ENCODE measurements at regions not wholly inside any gene's neighbourhood (a gene's known extent, or its start where the extent isn't known, plus 50 kb on each side); places are given as distances from the start of the nearest gene placed in this dataset.
"Not testable (repeated sequence)": the region's sequence is repeated elsewhere in the genome, so short reads cannot be mapped to it uniquely, and the experiment has no call there.

- no peak for DNase-seq
Measured at GRCh38 chr15:31179693-31180092, 78.2 kb upstream of the TRPM1 start.

- no peak for DNase-seq
Measured at GRCh38 chr15:31193291-31193690, 91.8 kb upstream of the TRPM1 start.

GRCh38 chr15:31195871-31196270 lies 94.3 kb upstream of the TRPM1 start:
- no peak for DNase-seq

GRCh38 chr15:31197497-31198414 lies 96.2 kb upstream of the TRPM1 start:
- peak; percentile 50 for DNase-seq

- DNase-seq = no peak
Measured at GRCh38 chr15:31200735-31201151, 99.2 kb upstream of the TRPM1 start.

- DNase-seq = no peak
Measured at GRCh38 chr15:31202953-31203352, 101.4 kb upstream of the TRPM1 start.

GRCh38 chr15:31203999-31204398 lies 102.5 kb upstream of the TRPM1 start:
- no peak for DNase-seq

GRCh38 chr15:31206386-31207181 lies 105.1 kb upstream of the TRPM1 start:
- no peak for DNase-seq

- no peak for DNase-seq
Measured at GRCh38 chr15:31207246-31207645, 105.7 kb upstream of the TRPM1 start.

- DNase-seq = not testable (repeated sequence)
Measured at GRCh38 chr15:31207861-31208260, 106.3 kb upstream of the TRPM1 start.

GRCh38 chr15:31208817-31209216 lies 107.3 kb upstream of the TRPM1 start:
- DNase-seq = no peak

GRCh38 chr15:31211353-31211752 lies 109.8 kb upstream of the TRPM1 start:
- DNase-seq = no peak

- DNase-seq = no peak
Measured at GRCh38 chr15:31212326-31213080, 111.0 kb upstream of the TRPM1 start.

- no peak for DNase-seq
Measured at GRCh38 chr15:31214158-31214863, 112.3 kb upstream of the KLF13 start.

- DNase-seq = no peak
Measured at GRCh38 chr15:31214864-31215489, 111.7 kb upstream of the KLF13 start.

GRCh38 chr15:31215490-31216214 lies 111.0 kb upstream of the KLF13 start:
- peak; percentile 74 for DNase-seq

GRCh38 chr15:31216215-31216911 lies 110.3 kb upstream of the KLF13 start:
- DNase-seq = no peak

GRCh38 chr15:31217067-31217466 lies 109.6 kb upstream of the KLF13 start:
- no peak for DNase-seq

GRCh38 chr15:31217566-31218270 lies 108.9 kb upstream of the KLF13 start:
- no peak for DNase-seq

GRCh38 chr15:31219221-31219620 lies 107.4 kb upstream of the KLF13 start:
- no peak for DNase-seq
